ENCODE measurements at regions not wholly inside any gene's neighbourhood (a gene's known extent, or its start where the extent isn't known, plus 50 kb on each side); places are given as distances from the start of the nearest gene placed in this dataset.
"Not testable (repeated sequence)": the region's sequence is repeated elsewhere in the genome, so short reads cannot be mapped to it uniquely, and the experiment has no call there.

DNA sequence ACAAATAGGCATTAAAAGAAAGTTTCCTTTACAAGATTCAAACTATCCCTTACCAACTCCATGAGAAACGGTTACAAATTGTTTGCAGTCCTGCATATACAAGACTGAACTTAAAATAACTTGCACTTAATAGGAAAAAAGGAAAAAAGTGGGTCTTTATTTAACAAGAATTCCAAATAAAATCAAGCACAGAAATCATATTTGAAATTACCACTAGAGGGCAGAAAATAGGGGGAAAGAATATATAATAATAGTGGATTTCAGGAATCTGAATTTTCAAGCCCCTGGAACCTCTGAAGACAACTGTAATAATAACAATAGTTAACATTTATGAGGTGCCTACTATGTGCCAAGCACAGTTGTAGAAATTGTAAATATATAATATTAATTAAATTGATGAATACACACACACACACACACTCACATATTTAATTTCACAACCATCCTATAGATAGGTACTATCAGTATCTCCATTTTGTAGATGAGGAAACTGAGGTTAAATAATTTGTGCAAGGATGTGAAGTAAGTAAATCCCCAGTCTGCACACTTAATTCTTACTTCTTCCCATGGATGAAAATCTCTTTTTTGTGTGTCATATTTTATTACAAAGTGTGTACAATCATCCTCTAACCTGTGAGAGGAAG is 262.6 kb downstream of the SRGAP2C start:
- TF ChIP-seq, protein P1, sequence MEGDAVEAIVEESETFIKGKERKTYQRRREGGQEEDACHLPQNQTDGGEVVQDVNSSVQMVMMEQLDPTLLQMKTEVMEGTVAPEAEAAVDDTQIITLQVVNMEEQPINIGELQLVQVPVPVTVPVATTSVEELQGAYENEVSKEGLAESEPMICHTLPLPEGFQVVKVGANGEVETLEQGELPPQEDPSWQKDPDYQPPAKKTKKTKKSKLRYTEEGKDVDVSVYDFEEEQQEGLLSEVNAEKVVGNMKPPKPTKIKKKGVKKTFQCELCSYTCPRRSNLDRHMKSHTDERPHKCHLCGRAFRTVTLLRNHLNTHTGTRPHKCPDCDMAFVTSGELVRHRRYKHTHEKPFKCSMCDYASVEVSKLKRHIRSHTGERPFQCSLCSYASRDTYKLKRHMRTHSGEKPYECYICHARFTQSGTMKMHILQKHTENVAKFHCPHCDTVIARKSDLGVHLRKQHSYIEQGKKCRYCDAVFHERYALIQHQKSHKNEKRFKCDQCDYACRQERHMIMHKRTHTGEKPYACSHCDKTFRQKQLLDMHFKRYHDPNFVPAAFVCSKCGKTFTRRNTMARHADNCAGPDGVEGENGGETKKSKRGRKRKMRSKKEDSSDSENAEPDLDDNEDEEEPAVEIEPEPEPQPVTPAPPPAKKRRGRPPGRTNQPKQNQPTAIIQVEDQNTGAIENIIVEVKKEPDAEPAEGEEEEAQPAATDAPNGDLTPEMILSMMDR (conservative IDR thresholded peaks at IDR 0.05; ENCODE audit: low read length) = peak; percentile 62
- TF ChIP-seq EZH2phosphoT487 (IDR thresholded peaks at IDR 0.05; ENCODE audit: borderline replicate concordance) = not testable (repeated sequence)

All from Loucy (cell line).